UCSD-AML1 (cell line): ENCODE measurements at regions not wholly inside any gene's neighbourhood (a gene's known extent, or its start where the extent isn't known, plus 50 kb on each side); places are given as distances from the start of the nearest gene placed in this dataset.

ENCODE experiments used
- DNase-seq: peaks from one replicate; lab custom pipeline; 2025; ENCODE audit not compliant: unreplicated experiment; lab: John Stamatoyannopoulos, UW

- no peak for DNase-seq
These were observed 285.5 kb downstream of the GASK1B start for GRCh38 chr4:157887316-157887715.

GRCh38 chr4:157886645-157887044 lies 286.2 kb downstream of the GASK1B start:
- DNase-seq = no peak

- no peak for DNase-seq
These were observed 287.0 kb downstream of the GASK1B start for GRCh38 chr4:157885811-157886210.

- DNase-seq = no peak
These were observed 289.9 kb downstream of the GASK1B start for GRCh38 chr4:157882901-157883300.

- no peak for DNase-seq
These were observed 292.1 kb downstream of the GASK1B start for GRCh38 chr4:157880761-157881160.

- no peak for DNase-seq
These were observed 318.0 kb downstream of the GASK1B start for GRCh38 chr4:157854819-157855218.

GRCh38 chr4:157840648-157841047 lies 332.2 kb downstream of the GASK1B start:
- no peak for DNase-seq

GRCh38 chr4:157840034-157840433 lies 332.8 kb downstream of the GASK1B start:
- no peak for DNase-seq

- no peak for DNase-seq
These were observed 334.5 kb downstream of the GASK1B start for GRCh38 chr4:157838366-157838765.

- DNase-seq = no peak
These were observed 335.6 kb downstream of the GASK1B start for GRCh38 chr4:157837071-157837703.

GRCh38 chr4:157832596-157832995 lies 340.2 kb downstream of the GASK1B start:
- DNase-seq = no peak

- no peak for DNase-seq
These were observed 348.8 kb downstream of the GASK1B start for GRCh38 chr4:157824021-157824420.

GRCh38 chr4:157821814-157822213 lies 351.0 kb downstream of the GASK1B start:
- no peak for DNase-seq

- no peak for DNase-seq
These were observed 352.9 kb downstream of the GASK1B start for GRCh38 chr4:157819693-157820464.

- no peak for DNase-seq
These were observed 353.7 kb downstream of the GASK1B start for GRCh38 chr4:157818946-157819692.

GRCh38 chr4:157810137-157810774 lies 362.6 kb downstream of the GASK1B start:
- no peak for DNase-seq

GRCh38 chr4:157808796-157809383 lies 363.9 kb downstream of the GASK1B start:
- no peak for DNase-seq

- no peak for DNase-seq
These were observed 366.6 kb downstream of the GASK1B start for GRCh38 chr4:157806184-157806583.

- DNase-seq = no peak
These were observed 367.8 kb downstream of the GASK1B start for GRCh38 chr4:157804986-157805385.

- no peak for DNase-seq
These were observed 368.8 kb downstream of the GASK1B start for GRCh38 chr4:157803845-157804521.

- no peak for DNase-seq
These were observed 369.4 kb downstream of the GASK1B start for GRCh38 chr4:157803421-157803820.
